ENCODE measurements at regions not wholly inside any gene's neighbourhood (a gene's known extent, or its start where the extent isn't known, plus 50 kb on each side); places are given as distances from the start of the nearest gene placed in this dataset.

- Histone ChIP-seq H4K20me1 (ENCODE audit: insufficient read depth) (no peaks in the 10 kb centered on the region), H3K9ac (no peak overlapping the region), H3K9me3 (no peaks in the 10 kb centered on the region), H3K27ac (ENCODE audit: low read depth in 2 of 2, low read length in 1 of 2) (no peak overlapping the region), H3K4me1 (ENCODE audit: control insufficient read depth in 1 of 2, insufficient read depth in 2 of 2, low read depth in 1 of 2, low read length in 1 of 2) (no peaks in the 10 kb centered on the region), H3K4me2 (no peak overlapping the region), H2AFZ (ENCODE audit: low read depth) (no peak overlapping the region), H3K79me2 (ENCODE audit: insufficient read depth) (no peaks in the 10 kb centered on the region), H3K4me3 (ENCODE audit: low read depth in 2 of 2, low read length in 1 of 2) (no peak overlapping the region; a peak in 1 of 4 replicates), H3K36me3 (replicated peaks in 1 of 2; ENCODE audit: control insufficient read depth in 1 of 2, insufficient read depth in 2 of 2, low read length in 1 of 2) (no peaks in the 10 kb centered on the region), H3F3A (replicated peaks; ENCODE audit: insufficient read depth) (no peaks in the 10 kb centered on the region), H3K27me3 (ENCODE audit: insufficient read depth) (no peaks in the 10 kb centered on the region), H3K9me2 (no peaks in the 10 kb centered on the region)
- no peak for DNase-seq
- TF ChIP-seq EP300 (IDR thresholded peaks at IDR 0.05; ENCODE audit: borderline replicate concordance in 1 of 2, low read depth in 1 of 2, low read length in 1 of 2), result no peak
- TF ChIP-seq TEAD4 (IDR thresholded peaks at IDR 0.05; ENCODE audit: borderline replicate concordance, insufficient read depth), result no peak
- TF ChIP-seq USF1 (IDR thresholded peaks at IDR 0.05; ENCODE audit: borderline replicate concordance, low read depth), result no peak
- TF ChIP-seq EZH2phosphoT487 (IDR thresholded peaks at IDR 0.05; ENCODE audit: borderline replicate concordance, low read depth), result no peak
- no peak for TF ChIP-seq IRF3 (IDR thresholded peaks at IDR 0.05; ENCODE audit: low read depth, low read length)
- no peak for TF ChIP-seq MAX (IDR thresholded peaks at IDR 0.05; ENCODE audit: low read depth)
- TF ChIP-seq RFX5 (IDR thresholded peaks at IDR 0.05; ENCODE audit: low read length), result no peak
- no peak for TF ChIP-seq USF2 (IDR thresholded peaks at IDR 0.05; ENCODE audit: borderline replicate concordance, low read depth, low read length)
- TF ChIP-seq RCOR1 (IDR thresholded peaks at IDR 0.05; ENCODE audit: low read length), result no peak
- no peak for TF ChIP-seq NRF1 (IDR thresholded peaks at IDR 0.05; ENCODE audit: low read depth, low read length)
- TF ChIP-seq YY1 (IDR thresholded peaks at IDR 0.05; ENCODE audit: low read depth), result no peak
- TF ChIP-seq FOXJ3 (CRISPR knock-in tag; IDR thresholded peaks at IDR 0.05), result no peak
- TF ChIP-seq ELF1 (IDR thresholded peaks at IDR 0.05), result no peak
- no peak for TF ChIP-seq SIN3A (IDR thresholded peaks at IDR 0.05; ENCODE audit: borderline replicate concordance, low read depth, low read length)
- no peak for TF ChIP-seq PBX3 (IDR thresholded peaks at IDR 0.05)
- ChIA-PET CTCF (no interaction called here), POLR2A (no interaction called here)
- 6% methylated on average over 3 of the region's 3 CpGs for WGBS (ENCODE audit: low lambda C conversion rate)
Observed at GRCh38 chr14:42470427-42470719, 863.7 kb downstream of the LRFN5 start.

All from SK-N-SH (cell line).